ENCODE measurements at regions not wholly inside any gene's neighbourhood (a gene's known extent, or its start where the extent isn't known, plus 50 kb on each side); places are given as distances from the start of the nearest gene placed in this dataset.

DNA sequence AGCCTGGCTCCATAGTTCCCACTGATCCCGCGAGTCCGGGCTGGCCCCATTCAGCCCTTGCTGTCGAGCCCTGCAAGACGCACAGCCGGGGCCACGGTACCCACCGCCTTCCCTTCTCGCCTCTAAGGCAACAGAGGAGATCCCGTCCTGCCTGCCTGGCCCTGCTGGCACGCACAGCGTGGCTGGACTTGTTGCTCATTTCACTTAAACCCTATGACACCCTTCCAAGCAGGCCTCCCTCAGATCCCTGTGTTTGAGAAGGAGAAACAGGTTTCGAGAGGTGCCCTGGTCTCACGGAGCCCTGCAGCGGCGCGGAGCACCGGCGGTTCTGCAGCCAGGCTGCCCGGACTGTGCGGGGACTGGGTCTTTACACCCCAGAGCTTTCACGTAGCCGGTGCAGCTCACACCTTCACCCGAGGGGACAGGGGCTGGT is 1048.4 kb downstream of the BRD1 start:
- Histone ChIP-seq H3K9me3 (no peaks in the 10 kb centered on the region), H3K27ac (no peak overlapping the region), H3K36me3 (no peaks in the 10 kb centered on the region), H3K4me1 (ENCODE audit: control insufficient read depth in 1 of 2, low read depth in 2 of 2) (no peaks in the 10 kb centered on the region), H3K27me3 (replicated peaks; ENCODE audit: insufficient read depth) (no peaks in the 10 kb centered on the region), H3K4me3 (no peak overlapping the region)
- TF ChIP-seq CTCF (IDR thresholded peaks at IDR 0.05), result no peak
- ATAC-seq (ENCODE audit: insufficient number of reproducible peaks, low FRiP score, low read depth) (no peak), DNase-seq (ENCODE audit: low spot score) (no peak)

DNA sequence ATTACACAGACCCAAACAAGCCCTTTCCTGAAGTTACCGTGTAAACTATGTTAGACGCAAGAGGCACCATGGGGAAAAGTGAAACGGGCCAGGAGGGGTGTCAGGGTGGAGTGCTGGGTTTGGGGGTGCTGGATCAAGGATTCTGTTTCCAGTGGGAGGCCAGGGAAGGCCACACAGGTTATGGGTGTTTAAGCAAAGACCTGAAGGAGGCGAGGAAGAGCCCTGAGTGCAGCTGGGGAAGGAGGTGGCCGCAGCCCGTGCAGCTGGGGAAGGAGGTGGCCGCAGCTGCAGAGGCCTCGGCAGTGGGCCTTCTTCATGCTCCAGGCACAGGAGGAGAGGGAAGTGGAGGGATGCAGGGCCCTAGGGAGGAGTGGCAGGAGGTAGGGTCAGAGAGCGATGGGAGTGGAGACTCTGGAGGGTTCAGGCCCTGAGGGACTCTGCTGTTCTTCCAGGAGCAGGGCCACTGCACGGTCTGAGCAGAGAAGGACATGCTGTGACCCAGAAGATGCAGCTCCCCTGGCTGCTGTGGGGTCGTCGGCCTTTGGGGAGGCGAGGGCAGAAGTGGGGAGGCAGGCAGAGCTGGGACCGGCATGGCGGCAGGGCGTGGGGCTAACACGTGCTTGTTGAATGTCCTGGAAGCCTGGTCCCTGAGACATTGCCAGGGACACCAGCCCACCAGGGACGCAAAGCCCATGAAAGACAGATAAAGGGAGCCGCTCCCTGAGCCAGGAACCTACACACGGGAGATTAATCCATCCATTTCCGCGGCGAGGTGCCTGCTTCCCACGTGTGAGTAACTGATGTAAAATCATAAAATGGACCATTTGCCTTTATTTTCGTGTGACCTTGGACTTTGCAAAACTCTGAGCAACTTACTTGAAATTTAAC is 1049.1 kb downstream of the BRD1 start:
- Histone ChIP-seq H3K27ac (no peak overlapping the region), H3K4me3 (no peak overlapping the region), H3K27me3 (replicated peaks; ENCODE audit: insufficient read depth) (no peaks in the 10 kb centered on the region), H3K36me3 (no peaks in the 10 kb centered on the region), H3K9me3 (no peaks in the 10 kb centered on the region), H3K4me1 (ENCODE audit: control insufficient read depth in 1 of 2, low read depth in 2 of 2) (no peaks in the 10 kb centered on the region)
- TF ChIP-seq CTCF (IDR thresholded peaks at IDR 0.05), result no peak
- no peak for DNase-seq (ENCODE audit: low spot score)
- no peak for ATAC-seq (ENCODE audit: insufficient number of reproducible peaks, low FRiP score, low read depth)

DNA sequence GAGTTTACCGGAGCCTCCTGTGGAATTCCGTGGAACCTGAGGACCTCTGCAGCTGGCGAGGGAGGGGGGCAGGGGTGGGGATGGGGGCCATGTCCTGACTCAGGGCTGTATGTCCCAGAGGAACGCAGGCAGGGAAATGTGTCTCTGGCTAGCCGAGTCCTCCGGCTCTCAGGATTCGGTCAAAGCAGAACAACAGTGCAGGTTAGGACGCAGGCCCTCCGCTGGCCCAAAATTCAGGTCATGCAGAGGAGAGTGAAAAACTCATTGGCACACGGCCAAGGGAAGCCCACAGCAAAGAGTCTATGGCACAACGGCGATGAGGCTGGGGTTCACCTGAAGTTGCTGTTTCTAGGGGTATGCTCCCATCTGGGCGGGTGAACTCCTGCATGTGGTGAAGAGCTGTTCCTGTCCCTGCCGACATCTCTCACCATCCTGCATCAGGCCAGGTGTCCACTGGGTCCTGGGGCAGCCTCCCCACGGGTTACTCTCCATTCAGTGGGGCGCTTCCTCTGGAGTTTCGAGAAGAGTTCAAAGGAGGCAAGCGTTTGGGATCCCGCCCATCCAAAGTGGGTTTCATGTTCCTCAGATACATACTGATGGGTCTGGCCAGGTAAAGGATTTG is 1055.3 kb downstream of the BRD1 start:
- Histone ChIP-seq H3K36me3 (no peaks in the 10 kb centered on the region), H3K4me3 (no peak overlapping the region), H3K27me3 (replicated peaks; ENCODE audit: insufficient read depth) (no peaks in the 10 kb centered on the region), H3K4me1 (ENCODE audit: control insufficient read depth in 1 of 2, low read depth in 2 of 2) (no peaks in the 10 kb centered on the region), H3K9me3 (peaks cover 13% of the 10 kb centered on the region), H3K27ac (no peak overlapping the region)
- no peak for TF ChIP-seq CTCF (IDR thresholded peaks at IDR 0.05)
- DNase-seq (ENCODE audit: low spot score) (no peak), ATAC-seq (ENCODE audit: insufficient number of reproducible peaks, low FRiP score, low read depth) (no peak)

- TF ChIP-seq CTCF (IDR thresholded peaks at IDR 0.05), result no peak
- Histone ChIP-seq H3K36me3 (no peaks in the 10 kb centered on the region), H3K27ac (no peak overlapping the region), H3K27me3 (replicated peaks; ENCODE audit: insufficient read depth) (no peaks in the 10 kb centered on the region), H3K4me3 (no peak overlapping the region), H3K4me1 (ENCODE audit: control insufficient read depth in 1 of 2, low read depth in 2 of 2) (no peaks in the 10 kb centered on the region), H3K9me3 (peaks cover 19% of the 10 kb centered on the region)
- DNase-seq (ENCODE audit: low spot score) (no peak), ATAC-seq (ENCODE audit: insufficient number of reproducible peaks, low FRiP score, low read depth) (no peak)
Measured at GRCh38 chr22:48765595-48765994, 1062.1 kb downstream of the BRD1 start.

GRCh38 chr22:48761546-48761945 is 1066.1 kb downstream of the BRD1 start:
- Histone ChIP-seq H3K27me3 (replicated peaks; ENCODE audit: insufficient read depth) (no peaks in the 10 kb centered on the region), H3K27ac (no peak overlapping the region), H3K9me3 (peaks cover 5% of the 10 kb centered on the region), H3K36me3 (no peaks in the 10 kb centered on the region), H3K4me3 (no peak overlapping the region), H3K4me1 (ENCODE audit: control insufficient read depth in 1 of 2, low read depth in 2 of 2) (no peaks in the 10 kb centered on the region)
- no peak for DNase-seq (ENCODE audit: low spot score)
- ATAC-seq (ENCODE audit: insufficient number of reproducible peaks, low FRiP score, low read depth), result no peak
- TF ChIP-seq CTCF (IDR thresholded peaks at IDR 0.05), result no peak
